ENCODE measurements at regions not wholly inside any gene's neighbourhood (a gene's known extent, or its start where the extent isn't known, plus 50 kb on each side); places are given as distances from the start of the nearest gene placed in this dataset.

GRCh38 chr4:153083447-153083947, 120.7 kb upstream of the TRIM2 start:
- Histone ChIP-seq H3K4me1 (peaks cover 24 to 62% (median 42%) of the 10 kb centered on the region in 10 experiments), H3K27me3 (no peaks in the 10 kb centered on the region), H3K27ac (peak overlapping the region in 2 of 11 experiments; percentile 13 to 27; a peak in 1 of 22 replicates), H3K4me2 (peak overlapping the region in 10 of 11 experiments; percentile 60 to 84 (median 74); a peak in 19 of 22 replicates), H4K20me1 (no peaks in the 10 kb centered on the region), H3K4me3 (no peak overlapping the region), H3K9me3 (replicated peaks in 1 of 11) (no peaks in the 10 kb centered on the region), H3K9ac (peak overlapping the region in 3 of 11 experiments; percentile 10 to 28 (median 20); a peak in 1 of 22 replicates), H3K36me3 (no peaks in the 10 kb centered on the region)
- TF ChIP-seq Cebpa-rat (IDR thresholded peaks at IDR 0.05), result no peak

GRCh38 chr4:153084224-153084979, 119.8 kb upstream of the TRIM2 start:
- TF ChIP-seq Cebpa-rat (IDR thresholded peaks at IDR 0.05), result no peak
- Histone ChIP-seq H3K4me3 (no peak overlapping the region), H3K4me1 (peaks cover 24 to 57% (median 40%) of the 10 kb centered on the region in 10 experiments), H4K20me1 (no peaks in the 10 kb centered on the region), H3K9me3 (replicated peaks in 1 of 11) (no peaks in the 10 kb centered on the region), H3K27me3 (no peaks in the 10 kb centered on the region), H3K9ac (no peak overlapping the region), H3K27ac (no peak overlapping the region), H3K36me3 (no peaks in the 10 kb centered on the region), H3K4me2 (peak overlapping the region in 1 of 11 experiments; percentile 1; a peak in 1 of 22 replicates)

GRCh38 chr4:153084980-153085630, 119.1 kb upstream of the TRIM2 start:
- H3K9me3 ChIP-seq (replicated peaks in 1 of 11), result no peaks in the 10 kb centered on the region
- no peaks in the 10 kb centered on the region for H4K20me1 ChIP-seq
- H3K4me1 ChIP-seq, result peaks cover 18 to 50% (median 33%) of the 10 kb centered on the region in 10 experiments
- H3K9ac ChIP-seq, result no peak overlapping the region
- H3K36me3 ChIP-seq, result no peaks in the 10 kb centered on the region
- no peak overlapping the region for H3K27ac ChIP-seq
- H3K4me3 ChIP-seq, result no peak overlapping the region
- peak overlapping the region in 2 of 11 experiments; percentile 1 to 5; a peak in 1 of 22 replicates for H3K4me2 ChIP-seq
- no peaks in the 10 kb centered on the region for H3K27me3 ChIP-seq
- TF ChIP-seq Cebpa-rat (IDR thresholded peaks at IDR 0.05), result no peak

- Histone ChIP-seq H3K4me3 (no peak overlapping the region), H4K20me1 (no peaks in the 10 kb centered on the region), H3K27me3 (no peaks in the 10 kb centered on the region), H3K9ac (no peak overlapping the region), H3K9me3 (replicated peaks in 1 of 11) (no peaks in the 10 kb centered on the region), H3K4me1 (peaks cover 6 to 27% (median 7%) of the 10 kb centered on the region in 10 experiments; a peak in 19 of 20 replicates), H3K4me2 (no peak overlapping the region), H3K36me3 (no peaks in the 10 kb centered on the region), H3K27ac (no peak overlapping the region)
- TF ChIP-seq Cebpa-rat (IDR thresholded peaks at IDR 0.05), result no peak
Measured at GRCh38 chr4:153087671-153088194, 116.5 kb upstream of the TRIM2 start.

GRCh38 chr4:153089742-153090141, 114.5 kb upstream of the TRIM2 start:
- no peak for TF ChIP-seq Cebpa-rat (IDR thresholded peaks at IDR 0.05)
- Histone ChIP-seq H3K4me3 (no peak overlapping the region), H3K9ac (no peak overlapping the region), H4K20me1 (no peaks in the 10 kb centered on the region), H3K4me1 (peaks cover 0 to 12% (median 0%) of the 10 kb centered on the region in 10 experiments; a peak in 5 of 20 replicates), H3K4me2 (no peak overlapping the region), H3K27ac (no peak overlapping the region), H3K9me3 (replicated peaks in 1 of 11) (no peaks in the 10 kb centered on the region), H3K36me3 (no peaks in the 10 kb centered on the region), H3K27me3 (no peaks in the 10 kb centered on the region)

- H4K20me1 ChIP-seq, result no peaks in the 10 kb centered on the region
- H3K27me3 ChIP-seq, result no peaks in the 10 kb centered on the region
- H3K27ac ChIP-seq, result no peak overlapping the region
- TF ChIP-seq Cebpa-rat (IDR thresholded peaks at IDR 0.05), result no peak
- H3K36me3 ChIP-seq, result no peaks in the 10 kb centered on the region
- H3K4me3 ChIP-seq, result no peak overlapping the region
- no peaks in the 10 kb centered on the region for H3K9me3 ChIP-seq (replicated peaks in 1 of 11)
- H3K4me1 ChIP-seq, result peaks cover 0 to 9% (median 0%) of the 10 kb centered on the region in 10 experiments; a peak in 3 of 20 replicates
- no peak overlapping the region for H3K4me2 ChIP-seq
- H3K9ac ChIP-seq, result no peak overlapping the region
Measured at GRCh38 chr4:153090181-153090580, 114.1 kb upstream of the TRIM2 start.

- Histone ChIP-seq H3K9me3 (replicated peaks in 1 of 11) (no peaks in the 10 kb centered on the region), H3K4me3 (no peak overlapping the region), H3K27me3 (no peaks in the 10 kb centered on the region), H3K27ac (no peak overlapping the region), H3K9ac (no peak overlapping the region), H3K36me3 (no peaks in the 10 kb centered on the region), H3K4me2 (no peak overlapping the region), H3K4me1 (peaks cover 0 to 5% (median 0%) of the 10 kb centered on the region in 10 experiments; a peak in 3 of 20 replicates), H4K20me1 (no peaks in the 10 kb centered on the region)
- TF ChIP-seq Cebpa-rat (IDR thresholded peaks at IDR 0.05), result no peak
Measured at GRCh38 chr4:153090670-153091385, 113.4 kb upstream of the TRIM2 start.

GRCh38 chr4:153093396-153093795, 110.8 kb upstream of the TRIM2 start:
- no peak for TF ChIP-seq Cebpa-rat (IDR thresholded peaks at IDR 0.05)
- Histone ChIP-seq H3K27ac (no peak overlapping the region), H3K4me2 (no peak overlapping the region), H4K20me1 (no peaks in the 10 kb centered on the region), H3K9me3 (replicated peaks in 1 of 11) (no peaks in the 10 kb centered on the region), H3K4me1 (peaks cover 0 to 5% (median 0%) of the 10 kb centered on the region in 10 experiments; a peak in 3 of 20 replicates), H3K4me3 (no peak overlapping the region), H3K36me3 (no peaks in the 10 kb centered on the region), H3K9ac (no peak overlapping the region; a peak in 1 of 22 replicates), H3K27me3 (no peaks in the 10 kb centered on the region)

- H3K27ac ChIP-seq, result no peak overlapping the region
- no peak overlapping the region for H3K4me3 ChIP-seq
- no peak overlapping the region for H3K9ac ChIP-seq
- no peaks in the 10 kb centered on the region for H3K36me3 ChIP-seq
- H3K9me3 ChIP-seq (replicated peaks in 1 of 11), result no peaks in the 10 kb centered on the region
- H3K4me1 ChIP-seq, result peaks cover 0 to 5% (median 0%) of the 10 kb centered on the region in 10 experiments; a peak in 3 of 20 replicates
- no peak for TF ChIP-seq Cebpa-rat (IDR thresholded peaks at IDR 0.05)
- H4K20me1 ChIP-seq, result no peaks in the 10 kb centered on the region
- no peak overlapping the region for H3K4me2 ChIP-seq
- no peaks in the 10 kb centered on the region for H3K27me3 ChIP-seq
Measured at GRCh38 chr4:153093802-153094201, 110.4 kb upstream of the TRIM2 start.
